ENCODE measurements at regions not wholly inside any gene's neighbourhood (a gene's known extent, or its start where the extent isn't known, plus 50 kb on each side); places are given as distances from the start of the nearest gene placed in this dataset.

GRCh38 chr3:176861137-176861536 is 336.1 kb downstream of the TBL1XR1 start:
- 30% methylated on average over 4 of the region's 4 CpGs for WGBS (ENCODE audit: low lambda C conversion rate)
- H3K27me3 ChIP-seq (ENCODE audit: control insufficient read depth in 1 of 2, insufficient read depth in 2 of 2, low read length in 2 of 2), result no peaks in the 10 kb centered on the region
- ATAC-seq (no peak), DNase-seq (ENCODE audit: low spot score) (no peak), FAIRE-seq (no peak)
- H2AFZ ChIP-seq (ENCODE audit: low read length), result no peak overlapping the region
- ChIA-PET POLR2A (no interaction called here), CTCF (ENCODE audit: low intra/inter-chr PET ratio, low total read pairs) (no interaction called here)
- H3K79me2 ChIP-seq (ENCODE audit: insufficient read depth, low read length), result no peaks in the 10 kb centered on the region
- H3K9me3 ChIP-seq (ENCODE audit: low read length), result no peaks in the 10 kb centered on the region
- H3K4me3 ChIP-seq (replicated peaks in 1 of 3; ENCODE audit: insufficient read depth in 1 of 3, low read depth in 2 of 3, low read length in 3 of 3), result no peak overlapping the region
- intact Hi-C loops (cut with micrococcal nuclease; ENCODE audit: unreplicated experiment) (no loop called here), in situ Hi-C loops (cut with HindIII; ENCODE audit: extremely low pct_ligation_motif_present, low pct_unique_long_range_greater_than_20kb) (no loop called here)
- H3K4me1 ChIP-seq (ENCODE audit: insufficient read depth, low read length), result no peaks in the 10 kb centered on the region
- TF ChIP-seq PHF5A (CRISPR knock-in tag; IDR thresholded peaks at IDR 0.05; ENCODE audit: low read depth, unreplicated experiment) (no peak), ZNF580 (CRISPR knock-in tag; IDR thresholded peaks at IDR 0.05; ENCODE audit: borderline replicate concordance, low read depth) (no peak), MIXL1 (CRISPR knock-in tag; IDR thresholded peaks at IDR 0.05) (no peak), EHMT2 (IDR thresholded peaks at IDR 0.05; ENCODE audit: borderline replicate concordance, low read depth, low read length) (no peak), ZNF704 (CRISPR knock-in tag; IDR thresholded peaks at IDR 0.05; ENCODE audit: borderline replicate concordance) (no peak), THAP11 (CRISPR knock-in tag; IDR thresholded peaks at IDR 0.05) (no peak), HDAC1 (CRISPR knock-in tag; IDR thresholded peaks at IDR 0.05) (no peak), ZNF775 (CRISPR knock-in tag; IDR thresholded peaks at IDR 0.05; ENCODE audit: borderline replicate concordance) (no peak), RFXAP (CRISPR knock-in tag; IDR thresholded peaks at IDR 0.05; ENCODE audit: borderline replicate concordance) (no peak), ZNF556 (CRISPR knock-in tag; IDR thresholded peaks at IDR 0.05; ENCODE audit: borderline replicate concordance) (no peak), ZEB1 (IDR thresholded peaks at IDR 0.05; ENCODE audit: insufficient replicate concordance, low read depth) (no peak), ZHX1 (CRISPR knock-in tag; IDR thresholded peaks at IDR 0.05; ENCODE audit: low read depth) (no peak), PRMT3 (CRISPR knock-in tag; IDR thresholded peaks at IDR 0.05; ENCODE audit: borderline replicate concordance, low read depth) (no peak)
- H3K4me2 ChIP-seq (ENCODE audit: low read depth, low read length), result no peak overlapping the region
- BruUV-seq (replicated peaks), result no TSS peak
- no peak overlapping the region for H3K9ac ChIP-seq (ENCODE audit: insufficient read depth, low read depth, low read length)
- H3K27ac ChIP-seq (ENCODE audit: extremely low read length, insufficient read depth, low read length), result no peak overlapping the region
- no peaks in the 10 kb centered on the region for H4K20me1 ChIP-seq (ENCODE audit: insufficient read depth, low read length)
- no peaks in the 10 kb centered on the region for H3K36me3 ChIP-seq (replicated peaks in 1 of 2; ENCODE audit: control insufficient read depth in 1 of 2, insufficient read depth in 2 of 2, low read length in 2 of 2)
